AG04449 (cell line): ENCODE measurements at regions not wholly inside any gene's neighbourhood (a gene's known extent, or its start where the extent isn't known, plus 50 kb on each side); places are given as distances from the start of the nearest gene placed in this dataset.

ENCODE experiments used
- CTCF ChIA-PET: fragments of 350-600 bp; formaldehyde crosslinking; extraction: SDS; loops from one replicate; lab custom pipeline; 2021; ENCODE audit warnings: antibody characterized with exemption; lab: Yijun Ruan, JAX
- POLR2A ChIA-PET: fragments of 400-600, 350-600 bp; formaldehyde crosslinking; extraction: SDS; loops from one replicate; lab custom pipeline; 2020; ENCODE audit warnings: antibody characterized with exemption, inconsistent platforms; lab: Yijun Ruan, JAX
- DNase-seq: peaks from one replicate; pipeline ENCODE4 v3.0.0-alpha.2; 2010; ENCODE audit warnings: low read depth, low spot score
- H3K4me3 ChIP-seq: 2 replicates; pipeline ENCODE4 v1.5.1; 2011; ENCODE audit warnings: low read depth, mild to moderate bottlenecking, control low read depth, low read length
- TF ChIP-seq, protein P1 (sequence below): IDR thresholded peaks from one replicate; pipeline ENCODE4 v1.5.1; 2011; ENCODE audit warnings: mild to moderate bottlenecking, moderate library complexity, low read length, control low read depth, inconsistent platforms; ENCODE audit not compliant: insufficient read depth; ENCODE audit errors: missing control alignments

DNA sequence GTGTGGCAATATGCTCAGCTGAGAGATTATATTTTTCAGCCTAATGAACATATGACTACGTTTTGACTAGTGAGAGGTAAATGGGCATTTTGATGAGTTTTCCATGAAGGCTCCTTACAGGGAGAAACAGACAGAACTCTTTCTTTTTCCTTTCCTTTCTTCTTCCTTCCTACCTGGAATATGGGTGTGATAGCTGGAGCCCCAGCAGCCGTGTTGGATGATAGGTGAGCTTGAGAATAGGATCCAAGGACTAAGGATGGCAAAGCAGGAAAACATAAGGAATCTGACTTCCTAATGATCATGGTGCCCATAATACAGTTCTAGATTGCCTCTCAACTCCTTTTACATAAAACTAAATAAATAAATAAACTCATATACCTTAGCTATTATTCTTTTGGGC is 124.0 kb downstream of the MAIP1 start:
- TF ChIP-seq, protein P1, sequence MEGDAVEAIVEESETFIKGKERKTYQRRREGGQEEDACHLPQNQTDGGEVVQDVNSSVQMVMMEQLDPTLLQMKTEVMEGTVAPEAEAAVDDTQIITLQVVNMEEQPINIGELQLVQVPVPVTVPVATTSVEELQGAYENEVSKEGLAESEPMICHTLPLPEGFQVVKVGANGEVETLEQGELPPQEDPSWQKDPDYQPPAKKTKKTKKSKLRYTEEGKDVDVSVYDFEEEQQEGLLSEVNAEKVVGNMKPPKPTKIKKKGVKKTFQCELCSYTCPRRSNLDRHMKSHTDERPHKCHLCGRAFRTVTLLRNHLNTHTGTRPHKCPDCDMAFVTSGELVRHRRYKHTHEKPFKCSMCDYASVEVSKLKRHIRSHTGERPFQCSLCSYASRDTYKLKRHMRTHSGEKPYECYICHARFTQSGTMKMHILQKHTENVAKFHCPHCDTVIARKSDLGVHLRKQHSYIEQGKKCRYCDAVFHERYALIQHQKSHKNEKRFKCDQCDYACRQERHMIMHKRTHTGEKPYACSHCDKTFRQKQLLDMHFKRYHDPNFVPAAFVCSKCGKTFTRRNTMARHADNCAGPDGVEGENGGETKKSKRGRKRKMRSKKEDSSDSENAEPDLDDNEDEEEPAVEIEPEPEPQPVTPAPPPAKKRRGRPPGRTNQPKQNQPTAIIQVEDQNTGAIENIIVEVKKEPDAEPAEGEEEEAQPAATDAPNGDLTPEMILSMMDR = no peak
- DNase-seq = no peak
- CTCF ChIA-PET = no interaction called here
- H3K4me3 ChIP-seq = no peak overlapping the region
- POLR2A ChIA-PET = no interaction called here

DNA sequence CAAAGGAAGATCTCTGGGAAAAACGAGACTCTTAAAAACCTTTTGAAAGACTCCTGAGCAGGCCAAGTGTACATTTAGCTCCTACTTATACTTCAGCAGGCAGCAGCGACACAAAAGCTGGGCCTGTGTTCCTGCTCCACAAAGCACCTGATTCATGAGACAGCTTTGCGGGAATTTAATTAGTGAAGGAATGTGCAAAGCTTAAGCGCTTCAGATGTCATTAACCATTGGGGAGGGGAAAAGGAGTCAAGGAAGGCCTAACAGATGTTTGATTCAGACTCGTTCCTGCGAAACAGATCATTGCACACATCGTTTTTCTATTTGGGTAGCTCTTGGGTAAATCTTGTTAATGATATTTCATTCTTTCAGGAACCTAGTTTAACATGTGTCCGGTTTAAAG is 125.9 kb downstream of the MAIP1 start:
- H3K4me3 ChIP-seq = no peak overlapping the region
- CTCF ChIA-PET = no interaction called here
- TF ChIP-seq, protein P1 = no peak
- DNase-seq = no peak
- POLR2A ChIA-PET = no interaction called here

DNA sequence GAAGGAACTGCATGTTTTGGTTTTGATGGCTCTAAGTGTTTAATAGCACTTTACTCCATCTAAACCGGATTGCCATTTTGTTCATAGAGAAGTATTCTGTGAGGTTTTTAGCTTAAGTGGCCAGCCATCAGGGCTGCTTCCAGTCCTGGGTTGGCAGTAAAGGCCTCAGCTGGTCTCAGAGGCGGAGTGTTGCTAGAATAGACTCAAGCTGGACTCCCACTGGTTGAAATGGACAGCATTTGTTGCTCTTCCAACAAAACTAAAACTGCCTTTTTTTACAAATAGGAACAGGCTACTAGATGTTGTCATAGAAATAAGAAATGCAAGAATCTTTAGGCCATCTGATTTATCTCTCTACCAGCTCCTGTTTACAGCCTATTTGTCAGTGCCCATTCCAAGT is 126.4 kb downstream of the MAIP1 start:
- ChIA-PET CTCF (no interaction called here), POLR2A (no interaction called here)
- no peak overlapping the region for H3K4me3 ChIP-seq
- no peak for DNase-seq
- TF ChIP-seq, protein P1 = no peak

DNA sequence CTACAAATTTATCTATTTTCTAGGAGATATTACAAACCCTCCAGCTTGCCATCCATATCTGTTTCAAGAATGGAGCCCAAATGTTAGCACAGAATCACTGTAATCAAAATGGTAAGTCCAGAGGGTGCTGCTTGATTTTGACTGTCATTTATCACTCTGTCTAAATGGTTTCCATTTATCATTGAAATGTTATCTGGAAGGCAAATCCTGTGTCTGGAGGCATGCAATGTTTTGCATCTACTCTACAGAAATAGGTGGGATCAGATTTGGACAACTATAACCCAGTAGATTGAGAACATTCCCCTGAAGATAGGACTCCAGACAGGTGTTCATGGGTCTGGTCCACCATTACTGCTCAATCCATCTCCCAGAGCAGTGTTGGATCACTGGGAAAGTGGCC is 128.7 kb downstream of the MAIP1 start:
- TF ChIP-seq, protein P1 = no peak
- ChIA-PET POLR2A (no interaction called here), CTCF (no interaction called here)
- no peak for DNase-seq
- no peak overlapping the region for H3K4me3 ChIP-seq

DNA sequence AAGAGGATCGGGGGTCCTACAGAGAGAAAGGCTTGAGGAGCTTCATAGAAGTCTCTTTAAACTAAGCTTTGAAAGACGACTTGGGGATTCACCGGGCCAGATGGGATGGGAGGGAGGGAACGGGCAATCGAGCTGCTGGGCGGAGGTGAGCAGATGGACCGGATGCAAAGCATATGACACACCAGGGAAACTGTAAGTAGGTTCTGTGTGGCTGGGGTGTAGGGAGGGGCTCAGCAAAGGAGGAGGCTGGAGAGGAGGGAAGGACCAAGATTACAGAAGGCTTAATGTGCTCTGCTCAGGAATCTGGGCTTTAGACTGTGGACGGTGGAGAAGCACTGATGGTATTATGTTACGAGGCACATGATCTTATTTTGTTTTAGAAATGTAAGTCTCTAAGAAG is 131.5 kb downstream of the MAIP1 start:
- TF ChIP-seq, protein P1 = no peak
- CTCF ChIA-PET = interaction anchor here (1.3 kb wide), 1 partner anchor 14 kb away, joined by 3 read pairs; no protein-coding TSS in a partner anchor
- POLR2A ChIA-PET = no interaction called here
- no peak for DNase-seq
- no peak overlapping the region for H3K4me3 ChIP-seq

DNA sequence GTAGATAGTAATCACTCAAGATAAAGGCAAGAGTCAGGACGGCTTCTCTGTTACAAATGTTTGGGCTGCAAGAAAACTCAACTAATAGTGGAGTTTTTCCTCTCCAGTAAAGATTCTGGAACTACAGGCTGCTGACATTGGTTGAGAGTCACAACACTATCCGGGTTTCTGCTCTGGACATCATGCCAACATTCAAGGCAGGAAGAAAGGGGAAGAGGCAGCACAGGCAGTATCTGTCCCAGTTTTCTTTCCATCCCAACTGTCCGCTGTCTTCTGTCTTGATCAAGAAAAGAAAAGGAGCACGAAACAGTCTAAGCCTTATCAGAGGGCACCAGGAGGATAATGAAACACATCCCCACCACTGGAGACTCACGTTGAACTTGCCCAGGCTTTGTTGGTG is 132.1 kb downstream of the MAIP1 start:
- CTCF ChIA-PET = no interaction called here

More for the DNA sequence above, 132.1 kb downstream of the MAIP1 start:
- no peak overlapping the region for H3K4me3 ChIP-seq
- no peak for DNase-seq
- POLR2A ChIA-PET = no interaction called here
- TF ChIP-seq, protein P1 = no peak
